Esophagus muscularis mucosa (tissue), 4 donors: ENCODE measurements at regions not wholly inside any gene's neighbourhood (a gene's known extent, or its start where the extent isn't known, plus 50 kb on each side); places are given as distances from the start of the nearest gene placed in this dataset.

Source experiments
- EP300 ChIP-seq: sonication (generic); formaldehyde crosslinking; IDR thresholded peaks from one replicate; pipeline ENCODE4 v1.6.1; 2017; ENCODE audit warnings: antibody characterized with exemption
- POLR2A ChIP-seq: fragments of 450-650 bp; IDR thresholded peaks from one replicate; pipeline ENCODE4 v1.6.1; 2017; ENCODE audit warnings: antibody characterized with exemption, moderate library complexity, mild to moderate bottlenecking, low read depth
- TF ChIP-seq, protein P1 (sequence below), 3 experiments: fragments of 200-600 bp in 2 of 3; fragments of 450-650 bp in 1 of 3; sonication (generic) in 2 of 3; IDR thresholded peaks; one replicate each; pipeline ENCODE4 v1.5.1; 2017 to 2019; ENCODE audit warnings: antibody characterized with exemption in 3 of 3, mild to moderate bottlenecking in 2 of 3, moderate library complexity in 1 of 3

DNA sequence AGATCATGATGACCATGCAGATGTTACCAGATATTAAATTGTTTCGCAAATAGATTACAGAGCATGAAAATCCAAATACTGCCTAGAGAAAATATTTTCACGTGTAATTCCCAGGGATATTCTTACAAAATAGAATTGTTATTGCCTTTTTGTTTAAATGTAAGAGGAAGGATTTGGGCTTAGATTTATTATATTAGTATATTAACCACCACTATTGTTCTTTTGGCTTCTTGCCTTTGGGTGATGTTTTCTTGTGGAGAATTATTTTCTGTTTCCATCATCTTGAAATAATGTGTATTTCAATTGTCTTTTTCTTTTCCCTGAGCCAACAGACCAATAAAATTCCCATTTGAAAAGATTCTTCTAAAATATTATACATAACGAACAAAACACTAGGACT lies 109.7 kb upstream of the NUDT7 start:
- TF ChIP-seq, protein P1, sequence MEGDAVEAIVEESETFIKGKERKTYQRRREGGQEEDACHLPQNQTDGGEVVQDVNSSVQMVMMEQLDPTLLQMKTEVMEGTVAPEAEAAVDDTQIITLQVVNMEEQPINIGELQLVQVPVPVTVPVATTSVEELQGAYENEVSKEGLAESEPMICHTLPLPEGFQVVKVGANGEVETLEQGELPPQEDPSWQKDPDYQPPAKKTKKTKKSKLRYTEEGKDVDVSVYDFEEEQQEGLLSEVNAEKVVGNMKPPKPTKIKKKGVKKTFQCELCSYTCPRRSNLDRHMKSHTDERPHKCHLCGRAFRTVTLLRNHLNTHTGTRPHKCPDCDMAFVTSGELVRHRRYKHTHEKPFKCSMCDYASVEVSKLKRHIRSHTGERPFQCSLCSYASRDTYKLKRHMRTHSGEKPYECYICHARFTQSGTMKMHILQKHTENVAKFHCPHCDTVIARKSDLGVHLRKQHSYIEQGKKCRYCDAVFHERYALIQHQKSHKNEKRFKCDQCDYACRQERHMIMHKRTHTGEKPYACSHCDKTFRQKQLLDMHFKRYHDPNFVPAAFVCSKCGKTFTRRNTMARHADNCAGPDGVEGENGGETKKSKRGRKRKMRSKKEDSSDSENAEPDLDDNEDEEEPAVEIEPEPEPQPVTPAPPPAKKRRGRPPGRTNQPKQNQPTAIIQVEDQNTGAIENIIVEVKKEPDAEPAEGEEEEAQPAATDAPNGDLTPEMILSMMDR (IDR thresholded peaks at IDR 0.05): no peak
- TF ChIP-seq POLR2A (no peak), EP300 (no peak)
